Activated CD4-positive, alpha-beta T cell treated with anti-CD3 and anti-CD28 coated beads, Interleukin-2, amount 10 ng/mL, durations not matched to agents 24 days and 14 days (primary cell): ENCODE measurements at regions not wholly inside any gene's neighbourhood (a gene's known extent, or its start where the extent isn't known, plus 50 kb on each side); places are given as distances from the start of the nearest gene placed in this dataset.
A peak's percentile ranks its signal among the peaks of the same experiment; 100 is the strongest.

Source experiments
- DNase-seq: peaks from one replicate; pipeline ENCODE4 v3.0.0; 2022
- H3K27ac Mint-ChIP-seq: one replicate; pipeline ENCODE4 v1.8.0; 2022; ENCODE audit warnings: mild to moderate bottlenecking, mixed read lengths
- H3K27me3 Mint-ChIP-seq: one replicate; pipeline ENCODE4 v1.8.0; 2022; ENCODE audit warnings: mixed read lengths
- H3K36me3 Mint-ChIP-seq: one replicate; pipeline ENCODE4 v1.8.0; 2022; ENCODE audit warnings: low read depth, mild to moderate bottlenecking, mixed read lengths
- H3K4me1 Mint-ChIP-seq: one replicate; pipeline ENCODE4 v1.8.0; 2021; ENCODE audit warnings: mixed read lengths
- H3K4me3 Mint-ChIP-seq: one replicate; pipeline ENCODE4 v1.8.0; 2022; ENCODE audit warnings: mild to moderate bottlenecking, moderate library complexity, mixed read lengths
- H3K9me3 Mint-ChIP-seq: one replicate; pipeline ENCODE4 v1.8.0; 2021; ENCODE audit warnings: mixed read lengths
- intact Hi-C: fragments of 100-400 bp; cut with micrococcal nuclease; formaldehyde crosslinking; loops from one replicate; pipeline ENCODE4 v1.15.1; 2023

- peaks cover 13% of the 10 kb centered on the region for H3K9me3 Mint-ChIP-seq
- H3K27me3 Mint-ChIP-seq = no peaks in the 10 kb centered on the region
- intact Hi-C loops = no loop called here
- no peak overlapping the region for H3K27ac Mint-ChIP-seq
- DNase-seq = no peak
- peaks cover 36% of the 10 kb centered on the region for H3K4me1 Mint-ChIP-seq
- H3K4me3 Mint-ChIP-seq = no peak overlapping the region
- peaks cover 14% of the 10 kb centered on the region for H3K36me3 Mint-ChIP-seq
These were observed 51.8 kb upstream of the RIPOR2 start for GRCh38 chr6:24987446-24988115.

- Mint-ChIP-seq H3K4me3 (no peak overlapping the region), H3K36me3 (peaks cover 14% of the 10 kb centered on the region), H3K9me3 (peaks cover 13% of the 10 kb centered on the region), H3K4me1 (peaks cover 37% of the 10 kb centered on the region), H3K27ac (no peak overlapping the region), H3K27me3 (no peaks in the 10 kb centered on the region)
- intact Hi-C loops = no loop called here
- DNase-seq = no peak
These were observed 52.8 kb upstream of the RIPOR2 start for GRCh38 chr6:24988562-24988961.

GRCh38 chr6:24990236-24990845, 54.6 kb upstream of the RIPOR2 start:
- Mint-ChIP-seq H3K9me3 (peaks cover 13% of the 10 kb centered on the region), H3K4me1 (peaks cover 37% of the 10 kb centered on the region), H3K27ac (peak overlapping the region; percentile 6), H3K4me3 (no peak overlapping the region), H3K36me3 (peaks cover 24% of the 10 kb centered on the region), H3K27me3 (no peaks in the 10 kb centered on the region)
- intact Hi-C loops = no loop called here
- DNase-seq = no peak

- peaks cover 37% of the 10 kb centered on the region for H3K4me1 Mint-ChIP-seq
- DNase-seq = no peak
- H3K4me3 Mint-ChIP-seq = peak overlapping the region; percentile 34
These were observed 55.4 kb upstream of the RIPOR2 start for GRCh38 chr6:24990944-24991809.

GRCh38 chr6:24991810-24992467, 56.2 kb upstream of the RIPOR2 start:
- Mint-ChIP-seq H3K27ac (peak overlapping the region; percentile 85), H3K4me3 (peak overlapping the region; percentile 34), H3K36me3 (peaks cover 20% of the 10 kb centered on the region), H3K27me3 (no peaks in the 10 kb centered on the region), H3K9me3 (peaks cover 9% of the 10 kb centered on the region), H3K4me1 (peaks cover 42% of the 10 kb centered on the region)
- peak; percentile 92 for DNase-seq
- intact Hi-C loops = loop anchor here (1.0 to 2.0 kb wide), 5 partner anchors 15 to 136 kb away; no protein-coding TSS in a partner anchor

More at GRCh38 chr6:24990944-24991809, 55.4 kb upstream of the RIPOR2 start:
- peak overlapping the region; percentile 85 for H3K27ac Mint-ChIP-seq
- H3K36me3 Mint-ChIP-seq = peaks cover 24% of the 10 kb centered on the region
- peaks cover 13% of the 10 kb centered on the region for H3K9me3 Mint-ChIP-seq
- intact Hi-C loops = no loop called here
- H3K27me3 Mint-ChIP-seq = no peaks in the 10 kb centered on the region

- no peak overlapping the region for H3K4me3 Mint-ChIP-seq
- H3K36me3 Mint-ChIP-seq = peaks cover 12% of the 10 kb centered on the region
- intact Hi-C loops = no loop called here
- H3K9me3 Mint-ChIP-seq = no peaks in the 10 kb centered on the region
- no peak for DNase-seq
- H3K4me1 Mint-ChIP-seq = peaks cover 56% of the 10 kb centered on the region
- no peak overlapping the region for H3K27ac Mint-ChIP-seq
- H3K27me3 Mint-ChIP-seq = no peaks in the 10 kb centered on the region
These were observed 59.1 kb upstream of the RIPOR2 start for GRCh38 chr6:24994812-24995211.

- intact Hi-C loops = no loop called here
- H3K4me1 Mint-ChIP-seq = peaks cover 58% of the 10 kb centered on the region
- H3K4me3 Mint-ChIP-seq = no peak overlapping the region
- H3K9me3 Mint-ChIP-seq = no peaks in the 10 kb centered on the region
- peaks cover 10% of the 10 kb centered on the region for H3K36me3 Mint-ChIP-seq
- H3K27me3 Mint-ChIP-seq = no peaks in the 10 kb centered on the region
- no peak for DNase-seq
- H3K27ac Mint-ChIP-seq = no peak overlapping the region
These were observed 59.5 kb upstream of the RIPOR2 start for GRCh38 chr6:24995270-24995669.

GRCh38 chr6:24996269-24996836, 60.6 kb upstream of the RIPOR2 start:
- Mint-ChIP-seq H3K27me3 (no peaks in the 10 kb centered on the region), H3K27ac (peak overlapping the region; percentile 59), H3K4me3 (peak overlapping the region; percentile 38), H3K9me3 (no peaks in the 10 kb centered on the region), H3K4me1 (peaks cover 52% of the 10 kb centered on the region), H3K36me3 (peaks cover 10% of the 10 kb centered on the region)
- peak; percentile 62 for DNase-seq
- intact Hi-C loops = no loop called here

- Mint-ChIP-seq H3K4me1 (peaks cover 43% of the 10 kb centered on the region), H3K27ac (no peak overlapping the region), H3K4me3 (no peak overlapping the region), H3K27me3 (no peaks in the 10 kb centered on the region), H3K36me3 (peaks cover 10% of the 10 kb centered on the region), H3K9me3 (no peaks in the 10 kb centered on the region)
- DNase-seq = no peak
- intact Hi-C loops = no loop called here
These were observed 61.5 kb upstream of the RIPOR2 start for GRCh38 chr6:24997231-24997630.

- peaks cover 10% of the 10 kb centered on the region for H3K36me3 Mint-ChIP-seq
- H3K4me1 Mint-ChIP-seq = peaks cover 40% of the 10 kb centered on the region
- H3K27ac Mint-ChIP-seq = no peak overlapping the region
- no peak overlapping the region for H3K4me3 Mint-ChIP-seq
- no peaks in the 10 kb centered on the region for H3K9me3 Mint-ChIP-seq
- DNase-seq = no peak
- H3K27me3 Mint-ChIP-seq = no peaks in the 10 kb centered on the region
- intact Hi-C loops = no loop called here
These were observed 62.1 kb upstream of the RIPOR2 start for GRCh38 chr6:24997905-24998304.

- no peaks in the 10 kb centered on the region for H3K27me3 Mint-ChIP-seq
- no peak overlapping the region for H3K27ac Mint-ChIP-seq
- intact Hi-C loops = no loop called here
- H3K36me3 Mint-ChIP-seq = no peaks in the 10 kb centered on the region
- no peak overlapping the region for H3K4me3 Mint-ChIP-seq
- no peaks in the 10 kb centered on the region for H3K9me3 Mint-ChIP-seq
- H3K4me1 Mint-ChIP-seq = peaks cover 47% of the 10 kb centered on the region
- DNase-seq = peak; percentile 51
These were observed 66.7 kb upstream of the RIPOR2 start for GRCh38 chr6:25002326-25003091.

GRCh38 chr6:25004357-25004756, 68.6 kb upstream of the RIPOR2 start:
- Mint-ChIP-seq H3K4me3 (no peak overlapping the region), H3K9me3 (no peaks in the 10 kb centered on the region), H3K27me3 (no peaks in the 10 kb centered on the region), H3K36me3 (peaks cover 2% of the 10 kb centered on the region), H3K27ac (no peak overlapping the region), H3K4me1 (peaks cover 56% of the 10 kb centered on the region)
- no peak for DNase-seq
- intact Hi-C loops = no loop called here

- Mint-ChIP-seq H3K27ac (no peak overlapping the region), H3K36me3 (peaks cover 2% of the 10 kb centered on the region), H3K4me1 (peaks cover 59% of the 10 kb centered on the region), H3K4me3 (no peak overlapping the region), H3K9me3 (no peaks in the 10 kb centered on the region), H3K27me3 (no peaks in the 10 kb centered on the region)
- intact Hi-C loops = loop anchor here (5.0 kb wide), 1 partner anchor 37 kb away; no protein-coding TSS in a partner anchor
- no peak for DNase-seq
These were observed 69.2 kb upstream of the RIPOR2 start for GRCh38 chr6:25005010-25005409.
